ENCODE measurements at regions not wholly inside any gene's neighbourhood (a gene's known extent, or its start where the extent isn't known, plus 50 kb on each side); places are given as distances from the start of the nearest gene placed in this dataset.

- Histone ChIP-seq H4K20me1 (ENCODE audit: insufficient read depth) (no peaks in the 10 kb centered on the region), H3K4me2 (no peak overlapping the region), H3K4me3 (IDR thresholded peaks at IDR 0.05; ENCODE audit: insufficient read depth, low read depth, low read length) (no peak overlapping the region), H2AFZ (ENCODE audit: low read depth) (no peak overlapping the region), H3K9ac (no peak overlapping the region), H3K36me3 (ENCODE audit: insufficient read depth) (no peaks in the 10 kb centered on the region), H3K79me2 (ENCODE audit: insufficient read depth, low read depth) (no peaks in the 10 kb centered on the region), H3K27ac (no peak overlapping the region), H3K4me1 (ENCODE audit: low read depth, poor library complexity, severe bottlenecking) (no peaks in the 10 kb centered on the region), H3K27me3 (ENCODE audit: insufficient read depth, low read depth) (no peaks in the 10 kb centered on the region)
- TF ChIP-seq CTCF (conservative IDR thresholded peaks at IDR 0.05; ENCODE audit: low read depth, low read length) = no peak
Observed at GRCh38 chr12:13595536-13596443, 385.6 kb downstream of the GRIN2B start.

- no peak for TF ChIP-seq CTCF (conservative IDR thresholded peaks at IDR 0.05; ENCODE audit: low read depth, low read length)
- no peaks in the 10 kb centered on the region for H3K4me1 ChIP-seq (ENCODE audit: low read depth, poor library complexity, severe bottlenecking)
- H3K4me2 ChIP-seq = no peak overlapping the region
- no peak overlapping the region for H3K27ac ChIP-seq
- no peak overlapping the region for H3K4me3 ChIP-seq (IDR thresholded peaks at IDR 0.05; ENCODE audit: insufficient read depth, low read depth, low read length)
- no peak overlapping the region for H3K9ac ChIP-seq
- no peaks in the 10 kb centered on the region for H3K27me3 ChIP-seq (ENCODE audit: insufficient read depth, low read depth)
- no peaks in the 10 kb centered on the region for H4K20me1 ChIP-seq (ENCODE audit: insufficient read depth)
- no peaks in the 10 kb centered on the region for H3K36me3 ChIP-seq (ENCODE audit: insufficient read depth)
- no peak overlapping the region for H2AFZ ChIP-seq (ENCODE audit: low read depth)
- H3K79me2 ChIP-seq (ENCODE audit: insufficient read depth, low read depth) = no peaks in the 10 kb centered on the region
Observed at GRCh38 chr12:13594731-13595514, 386.5 kb downstream of the GRIN2B start.

GRCh38 chr12:13592063-13592942, 389.1 kb downstream of the GRIN2B start:
- H3K9ac ChIP-seq = no peak overlapping the region
- no peak overlapping the region for H3K4me3 ChIP-seq (IDR thresholded peaks at IDR 0.05; ENCODE audit: insufficient read depth, low read depth, low read length)
- H4K20me1 ChIP-seq (ENCODE audit: insufficient read depth) = no peaks in the 10 kb centered on the region
- no peak overlapping the region for H3K4me2 ChIP-seq
- H3K27ac ChIP-seq = no peak overlapping the region
- TF ChIP-seq CTCF (conservative IDR thresholded peaks at IDR 0.05; ENCODE audit: low read depth, low read length) = no peak
- no peaks in the 10 kb centered on the region for H3K4me1 ChIP-seq (ENCODE audit: low read depth, poor library complexity, severe bottlenecking)
- no peaks in the 10 kb centered on the region for H3K79me2 ChIP-seq (ENCODE audit: insufficient read depth, low read depth)
- H2AFZ ChIP-seq (ENCODE audit: low read depth) = no peak overlapping the region
- H3K27me3 ChIP-seq (ENCODE audit: insufficient read depth, low read depth) = no peaks in the 10 kb centered on the region
- H3K36me3 ChIP-seq (ENCODE audit: insufficient read depth) = no peaks in the 10 kb centered on the region

GRCh38 chr12:13591488-13591887, 389.9 kb downstream of the GRIN2B start:
- Histone ChIP-seq H4K20me1 (ENCODE audit: insufficient read depth) (no peaks in the 10 kb centered on the region), H3K4me1 (ENCODE audit: low read depth, poor library complexity, severe bottlenecking) (no peaks in the 10 kb centered on the region), H3K79me2 (ENCODE audit: insufficient read depth, low read depth) (no peaks in the 10 kb centered on the region), H3K27me3 (ENCODE audit: insufficient read depth, low read depth) (no peaks in the 10 kb centered on the region), H3K27ac (no peak overlapping the region), H3K36me3 (ENCODE audit: insufficient read depth) (no peaks in the 10 kb centered on the region), H3K4me3 (IDR thresholded peaks at IDR 0.05; ENCODE audit: insufficient read depth, low read depth, low read length) (no peak overlapping the region), H3K9ac (no peak overlapping the region), H3K4me2 (no peak overlapping the region), H2AFZ (ENCODE audit: low read depth) (no peak overlapping the region)
- TF ChIP-seq CTCF (conservative IDR thresholded peaks at IDR 0.05; ENCODE audit: low read depth, low read length) = no peak
